Stimulated activated CD8-positive, alpha-beta memory T cell treated with anti-CD3 and anti-CD28 coated beads, Interleukin-12 subunit alpha, Interleukin-12 subunit beta, amount 100 ng/mL, for 1 hour (primary cell): ENCODE measurements at regions not wholly inside any gene's neighbourhood (a gene's known extent, or its start where the extent isn't known, plus 50 kb on each side); places are given as distances from the start of the nearest gene placed in this dataset.
"Not testable (repeated sequence)": the region's sequence is repeated elsewhere in the genome, so short reads cannot be mapped to it uniquely, and the experiment has no call there.

Experiments used
- DNase-seq: peaks from one replicate; pipeline ENCODE4 v3.0.0-alpha.2; 2020; ENCODE audit warnings: low read depth

GRCh38 chr11:86861810-86862209 is 61.5 kb downstream of the PRSS23 start:
- no peak for DNase-seq

GRCh38 chr11:86863476-86863875 is 63.1 kb downstream of the PRSS23 start:
- no peak for DNase-seq

GRCh38 chr11:86865436-86865835 is 65.1 kb downstream of the PRSS23 start:
- DNase-seq: no peak

GRCh38 chr11:86869531-86869930 is 69.2 kb downstream of the PRSS23 start:
- no peak for DNase-seq

- peak; percentile 25 for DNase-seq
Measured at GRCh38 chr11:86869966-86870570, 69.7 kb downstream of the PRSS23 start.

GRCh38 chr11:86873573-86874083 is 73.3 kb downstream of the PRSS23 start:
- no peak for DNase-seq

GRCh38 chr11:86874304-86875056 is 74.1 kb downstream of the PRSS23 start:
- no peak for DNase-seq

GRCh38 chr11:86876716-86877234 is 76.4 kb downstream of the PRSS23 start:
- no peak for DNase-seq

GRCh38 chr11:86877503-86877902 is 77.2 kb downstream of the PRSS23 start:
- no peak for DNase-seq

GRCh38 chr11:86879241-86879640 is 76.0 kb downstream of the FZD4 start:
- DNase-seq: not testable (repeated sequence)

GRCh38 chr11:86885311-86885710 is 69.9 kb downstream of the FZD4 start:
- DNase-seq: no peak

GRCh38 chr11:86888164-86889000 is 66.8 kb downstream of the FZD4 start:
- DNase-seq: no peak

GRCh38 chr11:86889001-86889341 is 66.2 kb downstream of the FZD4 start:
- no peak for DNase-seq

- no peak for DNase-seq
Measured at GRCh38 chr11:86891036-86891435, 64.2 kb downstream of the FZD4 start.

GRCh38 chr11:86893235-86893634 is 62.0 kb downstream of the FZD4 start:
- DNase-seq: no peak
